Superior temporal gyrus (tissue), 1 donor: ENCODE measurements at regions not wholly inside any gene's neighbourhood (a gene's known extent, or its start where the extent isn't known, plus 50 kb on each side); places are given as distances from the start of the nearest gene placed in this dataset.

Experiments used
- DNase-seq: peaks from one replicate; pipeline ENCODE4 v3.0.0-alpha.2; 2016; ENCODE audit errors: extremely low spot score

GRCh38 chr20:21839982-21840381 is 134.5 kb downstream of the PAX1 start:
- no peak for DNase-seq

GRCh38 chr20:21836346-21836745 is 130.9 kb downstream of the PAX1 start:
- no peak for DNase-seq

- DNase-seq: no peak
Measured at GRCh38 chr20:21835042-21835441, 129.6 kb downstream of the PAX1 start.

- peak; percentile 25 for DNase-seq
Measured at GRCh38 chr20:21832442-21833385, 127.2 kb downstream of the PAX1 start.

- DNase-seq: no peak
Measured at GRCh38 chr20:21826976-21827375, 121.5 kb downstream of the PAX1 start.

- no peak for DNase-seq
Measured at GRCh38 chr20:21821358-21821757, 115.9 kb downstream of the PAX1 start.

GRCh38 chr20:21820688-21821087 is 115.2 kb downstream of the PAX1 start:
- no peak for DNase-seq

GRCh38 chr20:21820045-21820444 is 114.6 kb downstream of the PAX1 start:
- DNase-seq: no peak

- no peak for DNase-seq
Measured at GRCh38 chr20:21812379-21812778, 106.9 kb downstream of the PAX1 start.

- no peak for DNase-seq
Measured at GRCh38 chr20:21809961-21810523, 104.6 kb downstream of the PAX1 start.

GRCh38 chr20:21808863-21809664 is 103.6 kb downstream of the PAX1 start:
- peak; percentile 19 for DNase-seq

- DNase-seq: no peak
Measured at GRCh38 chr20:21808139-21808538, 102.7 kb downstream of the PAX1 start.

- no peak for DNase-seq
Measured at GRCh38 chr20:21804802-21805201, 99.3 kb downstream of the PAX1 start.

GRCh38 chr20:21801193-21801592 is 95.7 kb downstream of the PAX1 start:
- DNase-seq: no peak

- no peak for DNase-seq
Measured at GRCh38 chr20:21798384-21798783, 92.9 kb downstream of the PAX1 start.

- no peak for DNase-seq
Measured at GRCh38 chr20:21796059-21796458, 90.6 kb downstream of the PAX1 start.

- no peak for DNase-seq
Measured at GRCh38 chr20:21788082-21788481, 82.6 kb downstream of the PAX1 start.

GRCh38 chr20:21781446-21782075 is 76.1 kb downstream of the PAX1 start:
- DNase-seq: no peak

GRCh38 chr20:21780528-21780927 is 75.1 kb downstream of the PAX1 start:
- DNase-seq: no peak
